IPS-NIHi7 (cell line): ENCODE measurements at regions not wholly inside any gene's neighbourhood (a gene's known extent, or its start where the extent isn't known, plus 50 kb on each side); places are given as distances from the start of the nearest gene placed in this dataset.

Experiments used
- DNase-seq: peaks from one replicate; pipeline ENCODE4 v3.0.0; 2012; ENCODE audit warnings: mixed read lengths; ENCODE audit errors: extremely low spot score

- DNase-seq, result no peak
Measured at GRCh38 chr6:95501032-95501904, 76.1 kb upstream of the MANEA start.

DNA sequence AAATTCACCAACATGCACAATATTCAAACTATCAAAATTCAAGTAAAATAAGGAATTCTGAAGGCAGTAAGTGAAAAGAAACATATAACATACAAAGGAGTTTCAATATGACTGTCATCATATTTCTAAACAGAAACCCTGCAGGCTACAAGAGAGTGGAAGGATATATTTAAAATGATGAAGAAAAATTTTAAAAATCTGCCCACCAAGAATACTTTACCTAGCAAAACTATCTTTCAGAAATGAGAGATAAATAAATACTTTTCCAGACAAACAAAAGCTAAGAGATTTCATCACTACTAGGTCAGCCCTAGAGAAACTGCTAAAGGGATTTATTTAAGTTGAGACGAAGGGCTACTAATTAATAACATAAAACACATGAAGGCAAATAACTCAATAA, 73.8 kb upstream of the MANEA start:
- DNase-seq, result no peak

DNA sequence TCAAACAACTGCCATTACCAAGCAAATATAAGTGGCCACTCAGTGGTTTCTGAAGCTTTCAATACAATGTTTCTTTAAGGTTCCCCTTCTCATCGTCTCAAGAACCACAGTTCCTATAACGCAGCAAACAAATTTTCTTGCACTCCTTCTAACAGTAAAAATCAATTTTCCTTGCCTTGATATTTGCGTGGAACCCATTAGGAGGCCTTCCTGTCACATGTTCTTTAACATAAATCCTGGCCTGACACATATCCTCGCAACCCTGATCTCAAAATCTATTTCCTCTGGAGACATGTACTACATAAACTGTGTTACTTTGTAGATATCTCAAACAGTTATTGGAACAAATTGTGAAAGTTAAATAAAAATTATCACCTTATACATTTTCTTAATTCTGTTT, 65.9 kb upstream of the MANEA start:
- no peak for DNase-seq

GRCh38 chr6:95515975-95516374, 61.4 kb upstream of the MANEA start:
- DNase-seq, result no peak

DNA sequence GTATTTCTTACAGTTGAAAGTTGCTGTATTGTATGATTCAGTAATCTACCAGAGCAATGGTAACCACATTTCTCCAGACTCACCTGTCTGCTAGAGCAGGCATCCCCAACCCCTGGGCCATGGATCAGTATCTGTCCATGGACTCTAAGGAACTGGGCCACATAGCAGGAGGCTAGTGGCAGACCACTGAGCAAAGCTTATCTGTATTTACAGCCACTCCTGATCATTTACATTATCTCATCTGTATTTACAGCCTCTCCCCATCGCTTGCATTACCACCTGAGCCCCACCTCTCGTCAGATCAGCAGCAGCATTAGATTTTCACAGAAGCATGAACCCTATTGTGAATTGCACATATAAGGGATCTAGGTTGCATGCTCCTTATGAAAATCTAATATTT, 60.3 kb upstream of the MANEA start:
- DNase-seq, result no peak

DNA sequence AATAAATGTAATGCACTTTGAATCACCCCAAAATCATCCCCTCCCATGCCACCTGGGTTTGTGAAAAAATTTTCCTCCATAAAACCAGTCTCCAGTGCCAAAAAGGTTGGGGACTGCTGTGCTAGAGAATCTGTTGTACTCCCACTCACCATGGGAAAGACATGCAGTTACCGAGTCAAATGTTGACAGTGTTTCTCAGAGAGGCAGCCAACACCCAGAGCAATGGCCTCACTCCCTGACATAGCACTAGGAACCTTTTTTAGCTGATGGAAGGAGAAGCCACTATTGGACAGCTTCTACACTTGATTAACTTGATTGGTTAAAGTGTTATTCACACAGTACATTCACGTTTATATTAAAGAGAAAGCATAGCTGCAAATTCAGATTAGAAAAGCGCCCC, 59.8 kb upstream of the MANEA start:
- DNase-seq, result no peak

DNA sequence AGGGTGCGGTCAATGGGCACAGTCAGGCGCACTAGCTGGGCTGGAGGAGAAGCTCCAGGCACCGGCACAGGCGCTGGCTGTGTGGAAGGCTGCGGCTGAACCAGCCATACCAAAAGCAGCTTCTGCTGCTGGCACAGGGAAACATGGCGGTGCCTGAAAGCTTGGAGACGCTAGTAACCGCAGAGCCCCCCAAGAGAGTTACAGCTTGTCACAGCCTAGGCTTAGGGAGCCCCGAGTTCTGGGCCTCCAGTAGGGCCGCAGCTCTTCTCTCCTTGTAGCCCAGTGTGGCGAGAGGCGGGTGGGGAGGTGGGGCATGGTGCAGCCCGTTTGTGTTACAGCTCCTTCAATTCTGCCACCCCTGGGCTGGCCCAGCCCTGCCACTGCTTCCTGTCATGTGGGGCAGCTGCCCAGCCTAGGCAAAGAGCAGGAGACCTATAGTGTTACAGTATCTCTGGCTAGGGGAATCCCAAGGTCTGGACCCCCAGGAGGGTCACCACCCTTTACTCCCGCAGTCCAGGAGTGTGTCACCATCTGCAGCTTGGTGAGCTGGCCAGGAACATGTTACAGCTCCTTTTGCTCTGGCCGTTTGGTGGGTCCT, 58.6 kb upstream of the MANEA start:
- no peak for DNase-seq

DNA sequence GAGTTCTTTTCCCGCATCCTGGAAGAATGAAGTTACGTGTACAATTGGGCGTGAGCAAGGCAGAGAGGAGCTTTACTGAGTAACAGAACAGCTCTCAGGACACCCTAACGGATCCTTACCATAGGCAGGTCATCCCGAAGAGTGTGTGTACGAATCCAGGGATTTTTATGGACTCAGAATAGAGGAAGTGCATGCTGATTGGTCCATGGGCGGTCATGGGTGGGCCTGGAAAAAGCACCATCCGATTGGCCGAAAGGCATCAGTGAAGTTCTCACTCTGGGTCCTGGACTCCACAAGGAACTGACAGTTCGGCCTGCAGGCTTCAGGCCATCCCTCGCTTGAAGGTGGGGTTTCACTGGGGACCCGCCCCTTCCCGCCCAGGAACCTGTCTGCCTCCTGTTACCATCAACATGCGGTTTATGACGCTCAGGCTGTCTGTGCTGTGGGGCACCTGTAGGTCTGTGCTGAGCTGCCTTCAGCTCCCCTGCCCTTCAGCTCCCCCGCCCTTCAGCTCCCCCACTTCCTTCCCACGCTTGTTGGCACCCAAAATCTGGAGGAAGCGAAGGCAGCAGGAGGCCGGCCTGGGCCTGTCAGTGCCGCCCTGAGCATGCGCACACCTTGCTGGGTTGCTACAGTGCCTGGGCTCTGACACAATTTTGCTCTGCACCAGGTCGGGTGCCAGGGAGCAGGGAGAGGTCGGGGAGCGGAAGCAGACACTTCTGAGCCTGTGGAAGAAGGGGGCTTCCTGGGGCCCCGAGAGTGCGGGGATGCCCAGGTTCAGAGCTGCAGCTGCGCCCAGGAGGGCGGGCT, 57.9 kb upstream of the MANEA start:
- DNase-seq, result no peak

GRCh38 chr6:95521181-95521580, 56.2 kb upstream of the MANEA start:
- no peak for DNase-seq
